Esophagus mucosa (tissue), 1 donor: ENCODE measurements at regions not wholly inside any gene's neighbourhood (a gene's known extent, or its start where the extent isn't known, plus 50 kb on each side); places are given as distances from the start of the nearest gene placed in this dataset.
"Not testable (repeated sequence)": the region's sequence is repeated elsewhere in the genome, so short reads cannot be mapped to it uniquely, and the experiment has no call there.

Source experiments
- ATAC-seq: fragments of 200-7000 bp; cut with Tn5 transposase; one replicate; pipeline ENCODE4 v1.9.1; 2020
- donor health status: DM: yes; HTN: yes; CAD: no.

DNA sequence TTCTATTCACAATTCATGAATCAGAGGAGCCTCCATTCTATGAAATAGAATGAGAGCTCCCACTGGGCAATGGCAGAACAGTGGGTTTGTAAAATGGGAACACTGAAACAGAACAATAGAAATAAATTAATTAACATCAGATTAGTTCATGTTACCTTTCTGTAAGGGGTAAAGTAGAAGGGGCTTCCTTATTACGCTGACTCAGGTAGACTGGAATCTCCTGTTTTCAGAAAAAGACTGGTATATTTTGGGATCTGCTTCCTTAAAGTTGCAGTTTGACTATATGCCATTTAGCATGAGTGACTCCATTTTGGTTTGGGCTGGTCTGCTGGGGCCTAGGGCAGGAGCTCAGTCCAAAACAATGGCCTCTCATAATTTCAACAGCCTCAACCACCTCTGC lies 52.8 kb upstream of the ZFAND3 start:
- ATAC-seq = no peak

DNA sequence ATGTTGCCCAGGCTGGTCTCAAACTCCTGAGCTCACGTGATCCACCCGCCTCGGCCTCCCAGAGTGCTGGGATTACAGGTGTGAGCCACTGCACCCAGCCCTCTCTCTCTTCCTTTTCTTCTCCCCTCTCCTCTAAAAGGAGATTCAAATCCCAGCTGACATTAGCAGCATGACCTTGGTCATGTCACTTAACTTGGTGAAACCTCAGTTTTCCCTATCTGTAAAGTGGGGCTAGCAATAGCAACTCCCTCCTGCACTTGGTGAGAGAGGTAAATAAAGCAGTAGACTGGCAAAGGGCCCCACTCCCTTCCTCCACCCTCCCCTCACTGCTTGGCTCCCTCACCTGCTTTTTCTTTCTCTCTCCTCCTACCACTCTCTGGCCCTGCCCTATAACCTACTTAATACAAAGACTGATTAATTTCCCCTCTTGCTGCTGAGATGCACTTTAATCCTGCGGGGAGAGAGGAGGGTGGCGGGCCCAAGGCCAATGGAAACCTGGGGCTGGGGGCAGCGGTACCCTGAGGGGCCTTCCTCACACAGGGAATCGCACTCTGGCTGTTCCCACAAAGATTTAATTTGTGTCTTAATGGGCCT lies 54.2 kb upstream of the ZFAND3 start:
- ATAC-seq = no peak

DNA sequence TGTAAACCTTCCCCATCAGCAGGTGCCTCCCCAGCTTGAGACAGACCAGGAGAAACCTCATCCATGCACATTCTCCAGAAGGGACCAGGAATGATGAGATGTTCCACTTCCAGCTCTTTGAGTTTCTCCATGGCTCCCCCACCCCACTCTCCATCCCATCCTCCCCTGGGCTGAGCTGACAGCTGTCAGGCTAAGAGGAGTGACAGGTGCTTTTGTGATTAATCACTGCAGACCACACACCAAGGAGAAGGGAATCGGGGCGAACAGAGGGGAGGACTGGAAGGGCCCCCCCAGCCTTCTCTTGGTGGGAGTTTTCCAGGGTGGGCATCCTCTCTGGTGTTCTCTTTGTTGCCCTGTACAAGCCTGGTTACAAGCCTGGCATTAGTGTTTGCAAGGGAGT lies 56.1 kb upstream of the ZFAND3 start:
- ATAC-seq = no peak

DNA sequence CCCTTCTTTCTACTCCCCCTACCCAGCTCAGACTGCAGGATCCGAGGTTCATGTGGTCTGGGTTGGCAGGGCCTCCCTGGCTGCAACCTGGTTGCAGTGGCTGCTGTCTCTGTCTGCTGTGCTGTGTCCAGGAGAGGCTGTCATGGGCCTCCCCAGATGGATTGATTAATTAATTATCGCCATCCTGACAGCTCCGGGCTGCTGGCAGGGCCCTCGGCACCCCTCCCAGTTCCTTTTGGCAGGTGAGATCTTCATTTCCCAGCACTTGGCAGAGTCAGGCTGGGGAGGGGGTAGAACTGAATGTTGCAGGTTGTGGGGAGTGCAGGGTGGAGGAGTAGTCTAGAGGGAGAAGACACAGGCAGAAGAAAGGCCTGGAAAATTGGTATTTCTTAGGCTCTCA lies 56.7 kb upstream of the ZFAND3 start:
- ATAC-seq = no peak

DNA sequence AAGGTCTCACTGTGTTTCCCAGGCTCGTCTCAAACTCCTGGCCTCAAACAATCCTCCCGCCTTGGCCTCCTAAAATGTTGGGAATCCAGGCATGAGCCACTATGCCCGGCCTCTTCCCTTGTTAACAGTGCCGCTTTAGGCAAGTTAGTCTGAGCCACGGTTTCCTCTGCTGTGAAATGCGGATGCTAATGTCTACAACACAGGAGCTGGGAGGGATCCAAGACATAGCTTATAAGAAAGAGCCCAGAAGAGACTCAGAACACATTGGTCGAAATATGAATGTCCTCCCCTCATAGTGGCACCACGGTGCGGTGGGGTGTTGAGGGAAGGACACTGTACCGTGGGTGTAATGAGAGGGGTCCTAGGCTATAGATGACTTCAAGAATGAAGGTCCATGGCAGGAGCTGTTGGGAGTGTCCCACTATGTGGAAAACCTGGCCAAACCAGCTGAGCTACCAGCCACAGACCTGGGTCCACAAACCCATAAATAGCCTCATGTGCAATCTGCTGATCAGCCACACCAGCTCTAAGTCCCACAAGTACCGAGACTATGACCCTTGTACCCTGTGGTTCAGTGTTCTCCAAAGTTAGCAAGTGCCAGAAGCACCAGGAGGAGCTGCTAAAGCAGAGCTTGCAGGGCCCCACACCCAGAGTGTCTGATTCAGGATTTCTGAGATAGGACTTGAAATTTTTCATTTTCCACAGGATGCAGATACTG lies 57.8 kb upstream of the ZFAND3 start:
- no peak for ATAC-seq

DNA sequence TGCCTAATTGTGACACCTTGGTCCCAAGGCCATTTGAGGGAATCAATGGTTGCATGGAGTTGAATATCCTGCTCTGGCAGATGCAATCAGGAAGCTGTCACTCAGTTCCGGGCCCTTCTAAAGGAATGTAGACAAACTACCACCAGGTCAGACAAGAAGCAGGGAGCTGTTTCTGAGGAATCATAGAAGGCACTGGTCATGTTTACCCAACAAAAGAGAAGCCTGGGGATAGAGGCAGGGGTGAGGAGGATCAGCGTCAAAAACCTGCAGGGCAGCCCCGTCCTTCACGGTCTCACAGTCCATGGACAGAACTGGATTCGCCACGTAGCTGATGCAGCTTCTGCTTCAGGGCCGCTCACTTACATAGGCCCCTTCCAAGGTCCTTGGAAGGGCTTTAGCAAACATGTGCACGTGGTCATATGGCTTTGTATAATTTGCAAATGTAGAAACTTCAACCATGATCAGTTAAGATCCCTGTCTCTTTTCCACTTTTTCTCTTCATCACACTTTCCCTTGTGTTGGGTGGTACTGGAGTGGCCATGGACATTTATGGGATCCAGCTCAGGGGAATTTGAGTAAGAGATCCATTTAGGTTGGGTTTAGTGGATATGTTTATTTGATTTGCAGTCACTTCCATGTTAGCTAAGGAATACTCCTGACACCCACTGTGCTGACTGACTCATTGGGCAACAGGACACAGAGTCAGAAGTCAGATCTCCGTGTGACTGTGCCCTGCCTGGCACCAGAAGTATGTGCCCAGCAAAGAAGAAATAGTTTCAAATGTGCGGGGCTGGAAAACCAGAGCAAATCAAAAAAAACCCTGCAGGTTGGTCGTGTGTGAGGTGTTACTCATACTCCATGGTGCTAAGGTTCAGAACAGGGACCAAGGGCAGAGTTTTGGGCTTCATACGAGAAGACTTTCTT lies 60.0 kb upstream of the ZFAND3 start:
- peak; percentile 46 for ATAC-seq

DNA sequence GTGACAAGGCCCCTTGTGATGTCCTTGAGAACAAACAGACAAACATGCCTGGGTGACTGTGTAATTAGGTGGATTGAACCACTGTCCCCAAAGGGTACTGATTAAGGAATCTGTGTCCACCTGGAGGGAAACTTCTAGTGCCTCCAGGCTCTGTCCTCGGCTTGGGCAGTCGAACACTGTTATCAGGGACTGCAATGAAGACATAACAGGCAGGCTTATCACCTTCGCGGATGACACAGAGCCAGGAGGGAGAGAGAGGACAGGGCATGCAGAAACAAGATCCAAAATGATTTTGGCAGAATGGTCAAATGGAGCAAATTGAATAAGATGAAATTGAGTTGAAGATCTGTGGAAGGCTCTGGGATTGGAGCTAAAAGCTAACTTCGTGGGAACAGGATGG lies 60.9 kb upstream of the ZFAND3 start:
- no peak for ATAC-seq

DNA sequence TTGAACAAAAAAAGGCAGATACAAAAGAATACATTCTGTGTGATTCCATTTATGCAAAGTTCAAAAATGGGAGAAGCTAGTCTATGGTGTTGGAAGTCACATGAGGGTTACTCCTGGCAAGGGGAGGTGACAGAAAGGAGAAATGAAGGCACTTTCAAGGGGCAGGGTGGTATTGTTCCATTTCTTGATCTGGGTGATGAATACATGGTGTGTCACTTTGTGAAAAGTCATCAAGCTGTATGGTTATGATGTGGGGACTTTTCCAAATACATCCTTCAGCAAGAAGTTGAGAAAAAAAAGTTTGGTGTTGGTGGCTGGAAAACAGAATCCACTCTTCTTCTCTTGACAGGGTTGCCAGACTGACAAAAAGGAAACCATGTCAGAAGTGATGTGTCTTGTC lies 60.6 kb upstream of the MDGA1 start:
- no peak for ATAC-seq

DNA sequence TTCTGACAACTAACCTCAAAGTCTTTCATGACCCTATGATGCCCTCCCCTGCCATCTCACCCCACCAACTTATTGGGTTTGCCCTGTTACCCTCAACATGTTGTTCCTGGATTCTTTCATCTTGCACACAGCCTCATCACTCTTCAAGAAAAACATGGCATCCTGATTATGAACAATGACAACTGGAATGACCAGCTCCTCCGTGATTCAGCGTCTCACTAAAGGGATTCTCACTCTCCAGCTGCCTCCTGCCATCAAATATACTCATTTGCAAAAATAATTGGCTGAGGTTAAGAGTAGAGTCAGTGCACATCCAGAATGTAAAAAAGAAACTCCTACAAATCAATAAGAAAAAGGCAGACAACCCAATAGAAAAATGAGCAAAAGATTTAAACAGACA lies 59.7 kb upstream of the MDGA1 start:
- no peak for ATAC-seq

DNA sequence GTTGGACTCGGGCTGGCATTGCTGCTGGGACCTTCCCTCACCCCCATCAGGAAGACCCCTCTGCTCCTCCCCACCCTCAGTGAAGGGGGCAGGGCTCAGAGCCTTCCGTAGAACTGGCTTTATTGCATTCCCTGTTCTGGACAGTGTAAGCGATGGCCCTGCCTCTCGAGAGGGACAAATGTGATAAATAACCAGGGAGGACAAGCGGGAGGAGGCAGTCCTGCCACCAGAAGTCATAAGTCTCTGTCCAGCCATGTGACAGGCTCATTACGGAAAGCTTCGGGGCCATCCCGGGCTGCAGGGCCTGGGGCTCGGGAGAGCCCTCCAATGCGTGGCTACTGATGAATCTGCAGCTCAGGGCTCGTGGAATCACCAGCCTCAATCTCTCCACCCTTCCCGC lies 58.5 kb upstream of the MDGA1 start:
- ATAC-seq = no peak

DNA sequence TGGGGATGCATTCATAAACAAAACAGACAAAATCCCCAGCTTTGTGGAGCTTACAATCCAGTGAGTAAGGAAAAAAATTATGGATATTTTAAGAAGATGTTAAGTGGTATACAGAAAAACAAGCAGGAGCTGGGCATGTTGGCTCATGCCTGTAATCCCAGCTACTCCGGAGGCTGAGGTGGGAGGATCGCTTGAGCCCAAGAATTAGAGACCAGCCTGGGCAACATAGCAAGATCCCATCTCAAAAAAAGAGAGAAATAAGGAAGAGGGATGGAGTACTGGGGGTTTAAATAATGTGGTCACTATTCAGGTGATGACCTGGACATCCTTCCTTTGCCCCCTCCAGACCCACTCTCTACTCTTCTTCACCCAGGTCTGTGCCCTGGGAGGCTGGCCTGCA lies 55.0 kb upstream of the MDGA1 start:
- ATAC-seq = no peak

DNA sequence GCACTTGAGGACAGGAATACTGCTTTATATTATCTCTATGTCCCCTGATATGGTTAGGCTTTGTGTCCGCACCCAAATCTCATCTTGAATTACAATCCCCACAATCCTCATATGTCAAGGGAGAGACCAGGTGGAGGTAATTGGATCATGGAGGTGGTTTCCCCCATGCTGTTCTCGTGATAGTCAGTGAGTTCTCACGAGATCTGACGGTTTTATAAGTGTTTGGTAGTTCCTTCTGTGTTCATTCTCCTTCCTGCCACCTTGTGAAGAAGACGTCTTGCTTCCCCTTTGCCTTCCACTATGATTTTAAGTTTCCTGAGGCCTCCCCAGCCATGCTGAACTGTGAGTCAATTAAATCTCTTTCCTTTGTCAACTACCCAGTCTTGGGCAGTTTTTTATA lies 51.7 kb upstream of the MDGA1 start:
- ATAC-seq = not testable (repeated sequence)

DNA sequence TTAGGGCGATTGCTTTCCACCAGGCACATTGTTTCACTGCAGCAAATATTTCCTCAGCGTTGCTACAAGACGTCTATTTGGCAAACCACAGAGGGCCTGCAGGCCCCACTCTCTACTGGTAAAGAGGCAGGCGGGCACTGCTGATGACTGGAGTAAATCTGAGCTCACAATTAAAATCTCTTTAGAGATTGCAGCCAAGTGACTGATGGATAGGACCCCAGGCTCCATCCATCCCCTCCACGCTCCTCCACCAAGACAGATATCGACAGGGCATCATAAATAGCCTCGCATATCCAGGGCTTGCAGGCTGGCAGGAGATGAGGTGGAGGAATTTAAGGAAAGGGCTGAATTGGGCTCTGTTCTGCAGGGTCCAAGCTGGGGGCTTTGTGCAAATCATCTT lies 50.4 kb upstream of the MDGA1 start:
- ATAC-seq = no peak
